G401 (cell line): ENCODE measurements at regions not wholly inside any gene's neighbourhood (a gene's known extent, or its start where the extent isn't known, plus 50 kb on each side); places are given as distances from the start of the nearest gene placed in this dataset.
"Not testable (repeated sequence)": the region's sequence is repeated elsewhere in the genome, so short reads cannot be mapped to it uniquely, and the experiment has no call there.

Source experiments
- DNase-seq: peaks from one replicate; pipeline ENCODE4 v3.0.0-alpha.2; 2015; ENCODE audit warnings: low spot score
- in situ Hi-C: cut with HindIII; loops from 2 replicates; pipeline ENCODE4 v1.10.0; 2016; ENCODE audit warnings: low sequenced_read_pairs, mixed read lengths

GRCh38 chrX:94288972-94289371 lies 615.0 kb downstream of the FAM133A start:
- DNase-seq = no peak
- in situ Hi-C loops = no loop called here

GRCh38 chrX:94302446-94302845 lies 628.4 kb downstream of the FAM133A start:
- DNase-seq = no peak
- in situ Hi-C loops = no loop called here

GRCh38 chrX:94329182-94329581 lies 655.2 kb downstream of the FAM133A start:
- in situ Hi-C loops = no loop called here

GRCh38 chrX:94341730-94342129 lies 667.7 kb downstream of the FAM133A start:
- in situ Hi-C loops, DNase-seq: not testable (repeated sequence)

More at GRCh38 chrX:94329182-94329581, 655.2 kb downstream of the FAM133A start:
- DNase-seq = no peak

- in situ Hi-C loops = no loop called here
- DNase-seq = no peak
These were observed 687.2 kb downstream of the FAM133A start for GRCh38 chrX:94361241-94361640.

GRCh38 chrX:94365736-94366135 lies 691.7 kb downstream of the FAM133A start:
- DNase-seq = no peak
- in situ Hi-C loops = no loop called here

GRCh38 chrX:94366616-94367015 lies 692.6 kb downstream of the FAM133A start:
- in situ Hi-C loops = no loop called here
- DNase-seq = no peak

GRCh38 chrX:94389044-94389443 lies 715.0 kb downstream of the FAM133A start:
- in situ Hi-C loops = no loop called here
- DNase-seq = no peak

- DNase-seq = no peak
- in situ Hi-C loops = no loop called here
These were observed 726.5 kb downstream of the FAM133A start for GRCh38 chrX:94400488-94400887.

GRCh38 chrX:94401426-94401825 lies 727.4 kb downstream of the FAM133A start:
- in situ Hi-C loops = no loop called here
- DNase-seq = no peak

- in situ Hi-C loops = no loop called here
- no peak for DNase-seq
These were observed 740.7 kb downstream of the FAM133A start for GRCh38 chrX:94414746-94415145.

GRCh38 chrX:94418065-94418464 lies 744.1 kb downstream of the FAM133A start:
- DNase-seq = no peak
- in situ Hi-C loops = no loop called here

- in situ Hi-C loops = no loop called here
- DNase-seq = no peak
These were observed 750.5 kb downstream of the FAM133A start for GRCh38 chrX:94424456-94424855.

GRCh38 chrX:94430091-94430490 lies 756.1 kb downstream of the FAM133A start:
- DNase-seq = no peak
- in situ Hi-C loops = no loop called here

- no peak for DNase-seq
- in situ Hi-C loops = no loop called here
These were observed 761.8 kb downstream of the FAM133A start for GRCh38 chrX:94435799-94436198.

- in situ Hi-C loops = no loop called here
- no peak for DNase-seq
These were observed 780.2 kb downstream of the FAM133A start for GRCh38 chrX:94454159-94454558.

- DNase-seq = no peak
- in situ Hi-C loops = no loop called here
These were observed 780.6 kb downstream of the FAM133A start for GRCh38 chrX:94454606-94455005.

- in situ Hi-C loops = no loop called here
- DNase-seq = no peak
These were observed 781.8 kb downstream of the FAM133A start for GRCh38 chrX:94455782-94456181.

GRCh38 chrX:94492541-94492940 lies 818.5 kb downstream of the FAM133A start:
- no peak for DNase-seq
- in situ Hi-C loops = no loop called here

GRCh38 chrX:94493405-94493804 lies 819.4 kb downstream of the FAM133A start:
- in situ Hi-C loops = no loop called here

GRCh38 chrX:94511564-94511963 lies 837.6 kb downstream of the FAM133A start:
- DNase-seq = no peak
- in situ Hi-C loops = no loop called here

More at GRCh38 chrX:94493405-94493804, 819.4 kb downstream of the FAM133A start:
- no peak for DNase-seq

GRCh38 chrX:94515009-94515408 lies 841.0 kb downstream of the FAM133A start:
- no peak for DNase-seq
- in situ Hi-C loops = no loop called here
